GM21381 (cell line): ENCODE measurements at regions not wholly inside any gene's neighbourhood (a gene's known extent, or its start where the extent isn't known, plus 50 kb on each side); places are given as distances from the start of the nearest gene placed in this dataset.
A peak's percentile ranks its signal among the peaks of the same experiment; 100 is the strongest.

Source experiments
- ATAC-seq: cut with Tn5 transposase; IDR thresholded peaks from one replicate; pipeline ENCODE4 v1.9.1; 2021; ENCODE audit warnings: mild to moderate bottlenecking, moderate library complexity; ENCODE audit not compliant: unreplicated experiment

GRCh38 chr9:16153741-16154140 is 600.9 kb downstream of the CCDC171 start:
- ATAC-seq = no peak

GRCh38 chr9:16154521-16155078 is 601.8 kb downstream of the CCDC171 start:
- ATAC-seq = peak; percentile 48

DNA sequence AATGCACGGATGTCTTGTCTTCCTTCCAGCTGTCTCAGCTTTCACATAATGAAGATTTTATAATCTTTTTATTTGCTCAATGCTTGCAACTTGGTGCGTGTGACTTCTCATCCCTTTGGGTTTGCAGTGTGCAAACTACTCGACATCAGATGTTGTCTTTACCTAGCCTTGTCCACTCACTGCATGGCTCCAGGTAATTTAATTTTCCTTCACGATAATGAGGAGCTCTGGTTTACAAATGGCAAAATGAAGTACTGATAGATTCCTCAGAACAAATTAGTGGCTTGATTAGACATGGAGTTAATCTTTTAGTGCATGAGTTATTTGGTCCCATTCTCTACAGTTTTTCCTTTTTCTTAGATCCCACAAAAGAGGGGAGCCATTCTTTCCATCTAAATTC is 603.0 kb downstream of the CCDC171 start:
- ATAC-seq = no peak

- ATAC-seq = no peak
Observed at GRCh38 chr9:16157216-16157615, 604.4 kb downstream of the CCDC171 start.

DNA sequence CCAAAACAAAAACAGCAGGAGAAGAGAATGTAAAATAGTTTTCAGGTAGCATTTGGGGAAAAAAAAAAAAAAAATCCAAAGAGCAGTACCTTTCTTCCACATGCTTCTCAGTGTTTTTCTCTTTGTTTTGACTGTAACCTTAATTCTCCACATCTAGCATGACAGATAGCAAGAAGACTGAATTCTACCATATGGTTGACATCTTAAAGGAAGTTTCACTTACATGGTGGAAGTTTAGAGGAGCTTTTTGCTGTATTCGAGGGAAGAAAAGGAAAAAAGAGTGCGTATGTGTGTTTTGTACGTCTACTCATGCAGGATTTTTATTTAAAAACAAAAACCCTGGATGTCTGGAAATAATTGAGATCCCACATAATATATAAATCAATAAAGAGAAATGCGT is 604.8 kb downstream of the CCDC171 start:
- no peak for ATAC-seq

DNA sequence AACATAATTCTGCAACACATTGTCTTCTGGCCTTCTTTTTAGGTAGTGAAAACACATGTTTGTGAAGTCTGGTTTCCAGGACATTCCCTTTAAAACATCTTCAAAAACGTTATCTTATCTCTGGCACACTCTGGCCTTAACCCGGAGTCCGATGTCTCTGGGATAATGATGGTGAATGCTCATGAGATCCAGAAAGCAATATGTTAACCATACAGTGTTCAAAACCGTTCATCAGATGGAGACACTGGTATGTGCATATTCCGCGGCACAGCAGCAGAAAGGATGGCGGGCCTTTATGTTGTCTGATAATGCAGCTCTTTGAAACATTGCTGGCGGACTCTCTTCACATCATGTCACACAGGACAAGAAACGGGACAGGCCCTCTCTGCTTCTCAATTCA is 605.2 kb downstream of the CCDC171 start:
- ATAC-seq = no peak

DNA sequence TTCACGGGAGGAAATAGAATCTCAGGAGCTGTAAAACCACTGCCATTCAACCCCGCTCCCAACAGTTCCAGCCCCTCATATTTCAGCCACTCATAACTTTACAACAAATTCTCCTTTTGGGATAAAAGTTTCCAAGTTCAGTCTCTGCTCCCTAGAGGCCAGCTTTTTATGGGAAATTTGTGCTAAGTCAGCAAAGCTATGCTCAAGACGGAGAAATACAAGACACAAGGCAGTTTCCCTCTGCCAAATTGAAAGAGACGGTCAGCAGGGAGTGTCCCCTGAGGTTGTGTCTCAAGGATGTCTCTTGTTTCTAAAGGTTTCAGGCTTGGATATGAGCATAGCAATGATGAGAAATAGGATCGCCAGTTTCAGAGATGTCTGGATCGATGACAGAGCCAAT is 608.6 kb downstream of the CCDC171 start:
- no peak for ATAC-seq

DNA sequence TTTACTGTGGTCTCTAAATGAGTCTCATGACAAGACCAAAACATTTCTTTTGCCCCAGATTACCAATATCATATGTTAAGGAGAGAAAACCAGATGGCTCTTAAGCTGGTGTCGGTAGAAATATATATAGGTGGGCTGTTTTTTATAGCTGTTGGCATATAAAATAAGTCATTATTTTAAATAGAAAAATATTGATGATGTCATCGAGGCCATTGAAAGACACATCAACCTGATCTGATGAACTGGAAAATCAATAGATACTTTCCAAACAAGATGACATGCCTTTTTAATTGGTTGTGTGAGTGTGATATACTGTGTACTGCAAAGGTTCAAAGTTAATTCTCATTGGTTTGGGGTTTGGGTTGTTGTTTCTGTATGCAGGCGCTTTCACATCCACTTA is 617.3 kb downstream of the CCDC171 start:
- no peak for ATAC-seq

- no peak for ATAC-seq
Observed at GRCh38 chr9:16171911-16172310, 619.1 kb downstream of the CCDC171 start.

GRCh38 chr9:16172796-16173195 is 620.0 kb downstream of the CCDC171 start:
- ATAC-seq = no peak

GRCh38 chr9:16174915-16175314 is 622.1 kb downstream of the CCDC171 start:
- no peak for ATAC-seq

DNA sequence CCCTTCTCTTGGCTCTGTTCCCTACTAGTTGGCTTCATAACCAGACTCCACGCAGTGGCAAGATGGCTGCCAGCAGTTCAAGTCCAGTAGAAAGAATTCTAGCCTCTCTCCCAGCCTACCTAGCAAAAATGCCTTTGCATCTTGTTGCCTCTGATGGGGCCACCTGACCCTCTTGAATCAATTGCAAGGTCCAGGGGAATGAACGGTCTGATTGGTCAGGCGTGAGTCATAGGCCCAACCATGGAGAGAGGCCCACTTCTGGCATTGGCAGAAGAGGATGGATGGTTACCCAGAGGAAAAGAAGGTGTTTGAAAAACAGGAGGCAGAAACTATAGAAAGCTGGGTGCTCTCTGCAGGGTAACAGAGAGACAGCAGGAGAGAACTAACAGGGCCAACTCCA is 622.6 kb downstream of the CCDC171 start:
- no peak for ATAC-seq

- no peak for ATAC-seq
Observed at GRCh38 chr9:16178294-16178693, 625.5 kb downstream of the CCDC171 start.

- ATAC-seq = no peak
Observed at GRCh38 chr9:16179566-16179965, 626.7 kb downstream of the CCDC171 start.

DNA sequence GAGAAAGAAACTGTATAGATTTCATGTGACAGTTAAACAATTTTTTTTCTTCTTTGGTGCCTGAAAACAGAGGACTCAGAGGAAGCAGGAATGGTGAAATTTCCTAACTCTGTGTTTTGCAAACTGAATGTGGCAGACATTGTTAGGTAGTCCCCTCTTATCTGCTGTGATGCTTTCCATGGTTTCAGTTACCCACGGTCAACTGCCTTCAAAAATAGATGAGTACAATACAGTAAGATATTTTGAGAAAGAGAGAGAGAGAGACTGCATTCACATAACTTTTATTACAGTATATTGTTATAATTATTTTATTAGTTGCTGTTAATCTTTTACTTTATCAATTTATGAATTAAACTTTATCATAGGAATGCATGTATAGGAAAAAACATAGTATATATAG is 627.2 kb downstream of the CCDC171 start:
- no peak for ATAC-seq

GRCh38 chr9:16180546-16180945 is 627.7 kb downstream of the CCDC171 start:
- no peak for ATAC-seq

GRCh38 chr9:16181539-16181938 is 628.7 kb downstream of the CCDC171 start:
- no peak for ATAC-seq

DNA sequence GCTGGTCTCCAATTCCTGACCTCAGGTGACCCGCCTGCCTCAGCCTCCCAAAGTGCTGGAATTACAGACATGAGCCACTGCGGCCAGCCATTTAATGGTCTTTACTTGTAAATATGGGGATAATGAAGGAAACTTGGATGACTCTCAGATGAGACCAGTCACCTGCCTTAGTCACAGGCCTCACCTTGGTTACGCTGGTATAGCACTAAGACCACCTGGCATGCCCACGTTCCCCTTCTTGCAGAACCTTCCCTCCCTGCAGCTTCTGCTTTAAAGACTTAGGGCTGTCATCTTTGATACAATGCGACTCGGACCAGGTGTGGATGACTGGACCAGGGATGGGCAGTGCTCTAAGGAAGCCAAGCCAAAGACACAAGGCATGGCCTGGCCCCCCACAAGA is 629.9 kb downstream of the CCDC171 start:
- ATAC-seq = no peak

- ATAC-seq = no peak
Observed at GRCh38 chr9:16184964-16185646, 632.3 kb downstream of the CCDC171 start.

GRCh38 chr9:16191191-16191590 is 638.3 kb downstream of the CCDC171 start:
- ATAC-seq = no peak

GRCh38 chr9:16191691-16192402 is 639.0 kb downstream of the CCDC171 start:
- no peak for ATAC-seq

- no peak for ATAC-seq
Observed at GRCh38 chr9:16192403-16193017, 639.7 kb downstream of the CCDC171 start.
